HG02798 (cell line): ENCODE measurements at regions not wholly inside any gene's neighbourhood (a gene's known extent, or its start where the extent isn't known, plus 50 kb on each side); places are given as distances from the start of the nearest gene placed in this dataset.

ENCODE experiments used
- ATAC-seq: cut with Tn5 transposase; IDR thresholded peaks from one replicate; pipeline ENCODE4 v1.9.1; 2021; ENCODE audit warnings: mild to moderate bottlenecking; ENCODE audit not compliant: unreplicated experiment, poor library complexity

DNA sequence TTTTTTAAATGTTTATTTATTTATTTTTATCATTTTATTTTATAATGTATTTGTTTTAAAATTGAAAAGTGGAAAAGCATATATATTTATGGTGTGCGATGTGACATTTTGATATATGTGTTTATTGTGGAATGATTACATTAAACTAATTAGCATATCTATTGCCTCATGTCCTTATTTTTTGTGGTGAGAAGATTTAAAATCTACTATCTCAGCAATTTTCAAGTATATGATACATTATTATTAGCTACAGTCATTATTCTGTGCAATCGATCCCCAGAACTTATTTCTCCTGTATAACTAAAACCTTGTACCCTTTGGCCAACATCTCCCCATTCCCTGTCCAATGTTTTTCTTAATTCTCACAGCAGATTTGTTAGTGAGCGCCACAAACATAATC, 115.6 kb upstream of the SHH start:
- ATAC-seq = no peak

DNA sequence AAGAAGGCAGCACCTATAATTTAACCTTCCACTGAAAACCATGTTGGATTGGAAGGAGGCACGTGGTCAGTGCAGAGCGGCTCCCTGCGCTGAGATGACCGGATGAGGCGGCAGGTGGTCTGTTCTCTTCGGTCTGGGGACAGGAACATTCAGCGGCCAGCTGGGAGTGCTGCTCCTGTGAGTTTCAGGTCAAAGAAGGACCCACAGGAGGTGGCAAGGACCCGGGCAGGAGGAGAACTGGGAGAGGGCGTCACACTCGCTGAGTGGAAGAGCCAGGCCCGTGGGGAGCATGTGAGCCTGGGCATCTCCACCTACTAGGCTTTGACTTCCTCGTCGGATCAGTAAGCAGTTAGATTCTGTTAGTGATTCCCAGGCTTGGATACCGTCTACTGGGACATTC, 113.4 kb upstream of the SHH start:
- ATAC-seq = no peak

DNA sequence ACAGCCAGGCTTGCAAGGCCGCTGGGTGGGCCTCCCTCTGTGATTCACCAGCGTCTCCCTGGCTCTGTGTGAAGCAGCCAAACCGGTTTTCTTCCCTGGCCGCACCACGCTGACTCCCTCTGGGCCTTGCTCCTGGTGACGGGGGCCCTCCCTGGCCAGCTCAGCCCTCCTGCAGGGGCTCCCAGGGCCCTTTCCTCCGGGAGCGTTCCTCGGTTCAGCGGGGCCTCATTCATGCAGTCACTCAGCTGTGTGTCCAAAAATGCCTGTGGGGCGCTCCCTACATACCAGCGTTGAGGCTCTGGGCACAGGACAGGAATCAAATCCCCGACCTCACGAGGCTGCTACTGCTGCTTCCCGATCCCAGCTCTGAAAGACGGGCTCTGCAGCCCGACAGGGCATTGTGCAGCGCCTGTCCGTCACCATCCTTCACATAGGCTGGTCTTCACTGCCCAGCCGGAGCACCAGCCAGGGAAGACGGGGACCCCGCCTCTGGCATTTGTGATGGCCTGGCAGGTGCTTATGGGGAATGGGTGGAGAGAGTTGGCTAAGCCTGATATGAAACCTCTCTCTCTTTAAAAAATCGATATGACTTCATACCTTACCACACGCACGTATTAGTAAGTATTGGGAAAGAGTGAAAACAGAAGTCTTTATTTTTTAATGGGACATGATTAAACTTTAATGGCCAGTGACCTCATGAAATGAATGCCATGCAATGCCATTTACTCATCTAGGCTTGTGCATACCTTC, 110.0 kb upstream of the SHH start:
- ATAC-seq = no peak

DNA sequence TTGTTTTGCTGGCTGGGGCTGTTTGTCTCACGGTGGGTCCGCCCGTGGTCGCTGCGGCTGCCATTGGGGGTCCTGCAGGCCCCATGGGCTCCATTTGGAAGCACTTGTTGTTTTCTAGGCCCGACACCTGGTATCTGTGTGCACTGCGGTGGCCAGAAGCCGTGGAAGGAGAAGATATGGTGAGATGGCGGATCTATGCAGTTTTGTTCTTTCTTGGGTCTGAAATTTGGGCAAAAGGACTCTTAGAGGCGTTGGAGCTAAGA, 109.5 kb upstream of the SHH start:
- no peak for ATAC-seq

DNA sequence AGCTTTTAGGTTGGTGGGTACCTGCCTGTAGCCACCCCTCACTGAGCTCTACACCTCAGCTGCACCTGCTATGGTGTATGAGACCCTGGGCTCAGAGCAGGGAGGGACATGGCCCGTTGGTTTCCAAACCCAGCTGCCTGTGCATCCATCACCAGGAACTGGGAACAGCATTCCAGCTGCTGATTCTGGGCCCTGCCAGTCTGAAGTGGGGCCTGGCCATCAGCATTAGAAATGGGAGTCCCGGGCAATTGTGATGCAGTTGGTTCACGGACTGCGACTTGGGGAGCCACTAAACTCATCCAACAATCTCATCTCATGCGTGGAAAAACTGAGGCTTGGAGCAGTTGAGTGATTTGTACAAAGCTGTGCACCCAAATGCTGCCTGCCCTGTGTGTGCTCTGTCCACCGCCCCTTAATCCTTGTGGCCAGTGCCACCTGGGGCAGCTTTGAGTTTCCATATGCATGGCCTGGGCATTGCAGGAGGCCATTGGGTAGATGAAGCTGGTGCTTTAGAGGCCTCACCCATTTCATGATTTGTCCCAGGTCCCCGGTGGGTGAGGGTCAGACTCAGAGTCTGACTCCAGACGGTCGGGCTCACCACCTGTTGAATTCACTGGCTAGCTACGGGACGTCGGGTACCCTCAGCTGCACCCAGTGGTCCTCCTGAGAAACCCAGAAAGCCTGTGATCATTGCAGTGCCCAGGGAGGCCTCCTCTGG, 109.0 kb upstream of the SHH start:
- no peak for ATAC-seq

DNA sequence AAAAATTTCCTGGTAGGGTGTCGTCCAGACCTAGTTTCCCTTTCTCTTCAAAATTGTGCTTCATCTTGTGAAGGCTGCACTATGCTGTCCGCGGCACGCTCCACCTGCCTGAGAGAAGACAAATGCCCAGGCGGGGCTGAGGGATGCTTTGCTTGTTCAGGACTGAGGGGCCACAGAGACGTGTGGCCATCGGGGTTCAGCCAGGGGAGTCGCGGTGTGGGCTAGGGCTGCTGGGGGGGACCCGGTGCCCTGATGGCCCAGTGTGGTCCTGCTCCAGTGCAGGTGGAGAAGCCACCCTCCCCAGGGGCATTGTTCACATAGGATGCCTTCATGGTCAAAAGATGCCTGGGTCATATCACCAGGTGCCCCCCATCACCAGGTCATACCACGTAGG, 107.8 kb upstream of the SHH start:
- ATAC-seq = no peak

DNA sequence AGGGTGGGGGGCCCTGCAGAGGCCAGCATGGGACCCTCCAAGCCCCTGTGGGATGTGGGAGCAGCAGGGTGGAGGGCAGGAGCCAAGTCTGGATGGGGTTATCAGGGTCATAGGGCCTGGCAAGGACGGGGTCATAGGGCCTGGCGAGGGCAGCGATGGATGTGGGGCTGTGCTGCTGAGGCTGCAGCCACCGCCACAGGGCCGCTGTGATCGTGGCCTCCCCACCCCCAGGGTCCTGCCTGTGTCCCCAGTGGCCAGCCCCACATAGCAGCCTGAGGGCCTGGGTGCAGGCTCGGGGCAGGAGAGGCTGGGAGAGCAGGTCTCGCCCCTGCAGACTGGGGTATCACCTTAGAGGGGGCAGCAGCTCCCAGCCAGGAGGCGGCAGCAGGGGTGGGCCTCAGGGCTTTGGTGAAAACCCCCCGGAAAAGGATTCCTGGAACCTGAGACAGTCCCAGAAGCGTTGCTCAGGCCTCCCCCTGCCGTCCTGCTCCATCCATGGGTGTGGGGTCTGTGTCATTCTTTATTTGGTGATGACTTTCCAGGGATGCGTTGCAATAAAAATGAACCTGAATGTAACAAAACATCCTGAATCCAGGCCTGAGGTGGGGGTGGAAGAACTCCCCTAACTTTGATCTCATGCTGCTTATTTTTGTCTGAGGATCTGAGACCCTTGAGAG, 107.3 kb upstream of the SHH start:
- no peak for ATAC-seq

DNA sequence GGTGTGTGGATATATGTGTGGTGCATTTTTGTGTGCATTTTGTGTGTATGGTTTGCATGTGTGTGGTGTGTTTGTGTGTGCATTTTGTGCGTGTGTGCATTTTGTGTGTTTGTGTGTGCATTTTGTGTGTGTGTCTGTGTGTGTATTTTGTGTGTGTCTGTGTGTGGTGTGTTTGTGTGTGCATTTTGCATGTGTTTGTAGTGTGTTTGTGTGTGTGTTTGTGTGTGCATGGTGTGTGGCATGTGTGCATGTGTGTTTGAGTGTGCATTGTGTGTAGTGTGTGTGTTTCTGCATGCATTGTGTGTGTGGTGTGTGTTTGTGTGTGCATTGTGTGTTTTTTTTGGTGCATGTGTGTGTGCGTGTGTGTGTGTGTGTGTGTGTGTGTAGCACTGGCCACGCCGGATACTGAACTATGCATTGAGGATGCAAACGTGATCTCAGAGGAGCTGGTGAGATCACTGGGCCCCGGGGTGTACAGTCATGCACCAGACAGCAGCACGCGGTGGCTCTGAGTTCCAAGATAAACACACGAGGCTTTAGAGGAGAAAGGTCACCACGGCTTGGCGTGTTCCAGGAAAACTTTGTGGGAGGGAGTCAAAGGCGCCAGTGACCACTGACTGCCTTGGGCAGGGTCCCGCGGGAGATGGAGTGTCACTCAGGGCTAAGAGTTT, 106.6 kb upstream of the SHH start:
- ATAC-seq = no peak

DNA sequence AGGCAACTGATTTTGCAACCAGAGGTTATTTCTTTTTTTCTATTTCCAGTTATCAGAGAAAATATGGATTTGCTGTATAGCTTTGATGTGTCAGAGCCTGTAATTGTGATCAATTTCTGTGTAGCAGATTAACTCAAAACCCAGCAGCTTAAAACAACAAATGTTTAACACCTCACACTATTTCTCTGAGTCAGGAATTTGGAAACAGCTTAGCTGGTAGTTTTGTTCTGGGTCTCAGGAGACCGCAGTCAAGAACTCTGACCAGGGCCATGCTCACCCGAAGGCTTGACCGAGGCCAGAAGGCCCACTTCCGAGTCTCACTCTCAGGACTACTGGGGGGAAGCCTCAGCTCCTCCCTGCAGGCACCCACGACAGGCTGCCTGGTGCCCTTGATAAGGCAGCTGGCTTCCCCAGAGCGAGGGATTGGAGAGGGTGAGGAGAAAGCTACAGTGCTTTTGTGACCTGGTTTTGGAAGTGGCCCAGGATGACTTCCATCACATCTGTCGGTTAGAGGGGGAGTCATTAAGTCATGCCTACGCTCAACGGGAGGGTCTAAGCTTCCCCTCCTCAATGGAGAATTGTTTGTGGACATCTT, 105.7 kb upstream of the SHH start:
- ATAC-seq = no peak

DNA sequence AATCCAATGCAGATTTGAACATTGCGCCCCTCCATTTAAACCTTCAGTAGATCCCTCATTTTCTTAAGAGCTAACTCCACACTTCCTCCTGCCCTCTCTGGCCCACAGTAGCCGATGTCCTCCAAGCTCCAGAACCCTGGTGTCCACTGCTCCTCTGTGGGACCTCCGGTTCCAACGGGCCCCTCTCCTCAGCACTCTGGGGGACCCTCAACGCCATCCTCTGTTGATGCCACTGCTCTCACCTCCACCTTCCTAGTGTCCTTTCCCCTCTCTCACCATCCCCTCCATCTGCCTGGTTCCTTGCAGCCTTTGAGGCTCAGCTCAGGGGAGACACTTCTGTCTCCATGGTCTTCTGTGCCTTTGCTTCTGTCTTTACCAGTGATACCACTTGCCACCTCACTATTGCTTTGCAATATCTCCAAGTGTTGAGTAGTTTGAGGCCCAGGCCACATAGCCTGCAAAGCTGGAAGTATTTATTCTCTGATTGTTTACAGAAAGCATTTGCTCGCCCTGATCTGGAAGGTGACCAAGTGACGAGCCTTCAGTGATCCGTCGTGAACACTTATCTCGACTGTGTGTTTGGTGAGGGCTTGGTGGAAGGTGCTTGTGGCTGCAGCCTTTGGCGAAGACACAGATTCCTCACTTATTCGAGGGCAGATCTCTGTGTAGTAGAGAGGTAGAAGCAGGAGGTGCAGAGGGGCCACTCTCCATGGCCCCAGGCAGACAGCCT, 104.8 kb upstream of the SHH start:
- no peak for ATAC-seq

DNA sequence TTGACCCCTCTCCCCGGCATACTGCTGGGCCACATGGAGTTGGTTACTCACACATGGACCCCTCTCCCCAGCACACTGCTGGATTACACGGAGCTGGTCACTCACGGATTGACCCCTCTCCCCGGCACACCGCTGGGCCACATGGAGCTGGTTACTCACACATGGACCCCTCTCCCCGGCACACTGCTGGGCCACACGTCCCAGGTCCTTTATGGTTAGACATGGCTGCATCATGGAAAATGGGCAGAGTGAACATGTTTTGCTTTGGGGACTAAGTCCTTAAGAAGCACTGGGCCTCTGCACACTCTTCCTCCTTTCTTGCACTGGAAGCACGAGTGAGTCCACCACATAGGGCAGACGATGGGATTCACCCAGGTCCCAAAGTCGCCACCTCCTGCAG, 102.1 kb upstream of the SHH start:
- ATAC-seq = no peak

DNA sequence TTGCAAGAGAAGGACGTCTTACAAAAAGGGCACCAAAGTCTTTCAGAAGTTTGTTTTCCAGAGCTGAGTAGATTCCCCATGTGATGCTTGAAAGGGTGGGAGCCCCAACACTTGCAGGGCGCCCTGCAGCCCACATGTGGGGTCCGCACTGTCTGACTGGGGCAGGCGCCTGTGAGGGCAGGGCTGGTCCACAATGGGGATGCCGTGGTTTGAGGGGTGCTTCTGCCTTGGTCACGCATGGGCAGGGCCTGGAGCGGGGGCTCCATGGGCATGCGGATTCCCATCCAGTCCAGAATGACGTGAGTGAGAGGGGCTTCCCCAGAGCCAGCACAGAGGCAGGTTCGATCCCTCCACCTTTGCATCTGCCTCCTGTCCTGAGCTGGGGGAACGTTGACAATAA, 101.5 kb upstream of the SHH start:
- no peak for ATAC-seq

DNA sequence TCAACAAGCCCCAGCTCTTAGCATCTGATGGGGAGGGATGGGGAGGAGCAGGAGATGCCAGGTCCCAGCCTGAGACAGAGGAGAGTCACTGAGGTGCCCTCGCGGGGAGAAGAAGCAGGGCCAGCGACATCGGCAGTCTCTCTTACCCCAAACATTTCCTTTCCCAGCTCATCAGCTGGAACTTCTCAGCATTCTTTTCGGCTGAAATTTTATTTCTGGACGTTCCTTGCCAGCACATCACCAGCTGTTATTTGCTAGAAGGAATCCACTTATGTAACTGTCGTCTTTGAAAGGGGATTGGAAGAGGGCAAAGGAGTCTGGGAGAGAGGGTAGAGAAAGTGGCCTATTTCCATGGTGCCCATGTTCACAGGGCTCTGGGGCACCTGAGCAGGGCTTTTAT, 101.0 kb upstream of the SHH start:
- no peak for ATAC-seq

DNA sequence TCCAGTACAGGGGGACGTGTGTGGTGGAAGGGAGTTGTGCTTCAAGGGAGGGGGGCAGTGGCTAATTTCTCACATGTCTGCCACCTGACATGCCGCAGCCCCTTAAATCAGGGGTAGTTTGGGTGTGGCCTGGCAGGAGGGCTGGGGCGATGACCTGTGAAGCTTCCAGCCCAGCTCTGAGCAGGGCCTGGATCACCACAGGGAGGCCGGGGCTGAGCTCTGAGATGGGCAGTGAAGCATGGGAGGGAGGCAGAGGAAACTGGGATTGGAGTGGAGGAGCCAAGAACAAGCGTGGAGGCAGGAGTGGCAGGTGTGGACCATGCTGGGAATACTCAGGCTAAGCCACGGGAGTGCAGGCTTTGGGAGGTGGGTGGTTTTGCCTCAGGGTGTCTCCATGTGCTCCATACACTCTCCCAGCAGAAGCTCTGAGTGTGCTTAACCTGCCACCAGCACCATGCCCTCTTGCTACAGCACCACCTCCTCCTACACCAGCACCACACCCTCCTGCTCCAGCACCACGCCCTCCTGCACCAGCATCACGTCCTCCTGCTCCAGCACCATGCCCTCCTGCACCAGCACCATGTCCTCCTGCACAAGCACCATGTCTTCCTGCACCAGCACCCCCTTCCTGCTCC, 99.3 kb upstream of the SHH start:
- no peak for ATAC-seq

DNA sequence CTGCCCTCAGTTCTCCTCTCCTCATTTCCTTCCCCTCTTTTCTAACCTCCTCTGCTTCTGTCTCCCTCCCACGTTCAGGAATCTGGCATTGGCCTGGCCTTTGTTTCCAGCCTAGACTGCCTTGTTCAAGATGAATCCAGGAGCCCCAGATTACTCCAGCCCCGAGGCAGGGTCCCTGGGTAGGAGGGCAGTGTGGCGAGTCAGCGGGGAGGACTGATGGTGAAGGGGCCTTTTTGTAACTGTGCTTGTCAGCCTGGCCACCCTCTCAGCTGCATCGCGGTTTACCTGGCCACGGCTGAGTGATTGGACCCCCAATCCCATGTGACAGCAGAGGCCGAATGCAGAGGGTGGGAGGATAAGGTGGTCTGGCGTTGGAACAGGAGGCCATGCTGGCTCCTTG, 96.1 kb upstream of the SHH start:
- no peak for ATAC-seq

DNA sequence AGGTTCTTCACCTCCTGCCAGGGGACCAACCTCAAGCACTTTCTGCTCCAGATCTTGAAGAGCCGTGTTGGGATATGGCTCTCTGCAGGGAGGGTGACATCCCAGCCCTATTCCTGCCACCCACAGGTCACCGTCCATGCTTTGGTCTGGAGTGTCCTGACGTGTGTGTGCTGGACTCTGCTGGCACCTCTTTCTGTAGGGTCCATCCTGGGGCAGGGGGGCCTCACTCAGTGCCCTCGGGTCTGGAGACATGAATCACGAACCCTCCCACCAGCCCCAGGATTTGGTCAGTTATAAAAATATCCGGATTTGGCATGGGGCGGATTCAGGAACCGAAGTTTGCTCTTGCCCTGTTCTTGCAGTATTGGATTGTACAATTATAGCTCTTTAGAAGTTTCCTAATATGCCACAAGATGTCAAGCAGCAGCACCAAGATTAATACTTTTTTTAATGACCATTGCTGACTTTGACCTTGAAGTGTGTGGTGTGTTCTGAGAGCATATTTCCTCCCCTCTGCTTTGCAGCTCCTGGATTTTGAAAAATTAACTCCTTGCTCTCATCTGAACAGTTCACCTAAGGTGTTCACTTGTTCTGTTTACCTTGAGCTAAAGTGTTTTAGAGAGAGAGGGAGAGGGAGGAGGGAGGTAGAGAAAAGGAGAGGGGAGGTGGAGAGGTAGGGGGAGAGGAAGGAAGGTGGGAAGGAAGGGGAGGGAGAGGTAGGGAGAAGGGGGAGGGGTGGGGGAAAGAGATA, 95.4 kb upstream of the SHH start:
- ATAC-seq = no peak

DNA sequence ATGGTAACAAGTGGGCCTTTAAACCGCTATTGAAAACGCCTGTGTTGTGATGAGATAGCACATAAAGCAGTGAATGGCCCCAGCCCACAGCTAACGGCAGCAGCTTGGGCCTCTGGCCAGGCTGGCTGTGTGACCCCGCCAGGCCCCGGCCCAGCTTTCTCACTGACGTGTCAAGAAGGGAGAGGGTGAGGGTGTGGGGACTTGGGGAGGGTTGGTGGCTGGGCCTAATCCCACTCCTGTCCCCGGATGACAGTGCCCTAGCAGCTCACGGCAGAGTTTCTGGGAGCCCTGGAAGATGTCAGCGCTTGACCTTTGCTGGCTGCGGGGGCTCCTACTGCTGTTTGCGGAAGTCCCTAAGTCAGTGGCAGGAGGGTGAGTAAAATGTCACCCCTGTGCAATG, 88.9 kb upstream of the SHH start:
- no peak for ATAC-seq

DNA sequence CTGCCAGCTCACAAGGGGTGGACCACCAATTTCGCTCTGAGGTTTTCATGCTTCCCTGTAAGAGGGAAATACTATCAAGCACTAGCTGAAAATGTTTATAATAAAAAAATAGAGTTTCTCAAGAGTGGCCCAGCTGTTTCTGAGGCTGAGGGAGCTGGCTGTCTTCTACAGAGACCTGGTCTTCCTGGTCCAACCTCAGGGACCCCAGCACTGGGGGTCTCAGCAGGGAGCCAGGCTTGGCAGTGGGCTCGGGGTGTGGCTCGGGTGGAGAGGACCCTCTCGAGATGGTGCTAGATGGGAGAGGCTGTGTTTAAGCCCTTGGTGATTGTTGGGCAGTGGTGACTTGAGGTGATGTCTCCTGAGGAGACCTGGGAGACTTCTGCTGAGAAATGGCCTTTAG, 87.3 kb upstream of the SHH start:
- ATAC-seq = no peak

DNA sequence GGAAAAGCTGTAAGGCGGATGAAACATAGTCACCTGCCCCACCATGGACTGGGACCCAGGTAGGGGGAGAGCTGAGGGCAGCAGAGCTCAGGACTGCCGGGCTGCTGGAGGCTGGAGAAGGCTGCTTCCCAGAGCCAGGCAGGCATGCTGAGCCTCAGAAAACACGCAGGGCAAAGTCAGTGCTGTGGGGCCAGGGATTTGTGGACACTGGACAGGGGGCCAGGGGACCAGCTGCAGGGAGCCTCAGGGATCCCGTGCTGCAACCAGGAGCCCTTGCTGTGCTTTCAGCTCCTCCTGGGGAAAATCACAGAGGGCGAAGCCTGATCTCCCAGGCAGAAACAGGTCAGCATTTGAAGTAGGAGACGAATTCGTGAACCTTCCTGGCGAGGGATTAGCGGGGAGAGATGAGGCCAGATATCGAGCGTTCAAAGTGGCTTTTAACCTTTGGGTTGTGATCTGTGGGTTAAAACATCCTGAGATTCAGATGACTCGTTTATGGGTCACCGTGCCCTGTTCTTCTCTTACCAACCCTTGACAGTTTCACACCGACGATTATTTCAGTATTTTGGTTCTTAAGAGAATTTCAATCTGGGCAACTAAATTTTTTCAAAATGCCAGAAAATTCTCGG, 85.6 kb upstream of the SHH start:
- no peak for ATAC-seq
